Peyer's patch (tissue), 4 donors: ENCODE measurements at regions not wholly inside any gene's neighbourhood (a gene's known extent, or its start where the extent isn't known, plus 50 kb on each side); places are given as distances from the start of the nearest gene placed in this dataset.

Experiments used
- CTCF ChIP-seq, 6 experiments: fragments of 450-650 bp in 4 of 6; fragments of 200-600 bp in 2 of 6; sonication (generic) in 1 of 6; IDR thresholded peaks; one replicate each; pipeline ENCODE4 v1.5.1; 2017 to 2019; ENCODE audit warnings: antibody characterized with exemption in 6 of 6, mild to moderate bottlenecking in 3 of 6, moderate library complexity in 1 of 6
- POLR2A ChIP-seq, 2 donors: fragments of 450-650 bp; IDR thresholded peaks; one replicate each; pipeline ENCODE4 v1.5.1; 2017; ENCODE audit warnings: antibody characterized with exemption in 2 of 2, mild to moderate bottlenecking in 2 of 2, moderate library complexity in 2 of 2

DNA sequence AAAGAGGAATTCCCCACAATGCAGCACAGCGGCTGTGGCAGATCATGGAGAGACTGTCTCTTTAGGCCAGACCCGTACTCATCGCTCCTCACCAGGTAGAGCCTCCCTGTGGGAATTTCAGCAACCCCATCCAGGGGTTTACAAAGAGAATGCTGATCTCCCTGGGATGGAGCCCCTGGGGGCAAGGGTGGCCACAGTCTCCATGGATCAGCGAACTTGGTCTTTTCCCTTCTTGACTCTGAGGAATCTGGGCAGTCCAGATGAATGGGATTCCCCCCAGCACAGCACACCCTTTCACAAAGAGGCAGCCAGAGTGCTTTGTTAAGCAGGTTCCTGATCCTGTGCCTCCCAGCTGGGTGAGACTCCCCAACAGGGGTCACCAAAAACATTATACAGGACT is 108.7 kb upstream of the RGMB start:
- TF ChIP-seq CTCF (IDR thresholded peaks at IDR 0.05) = no peak
- TF ChIP-seq POLR2A (IDR thresholded peaks at IDR 0.05) = no peak
